Effector CD8-positive, alpha-beta T cell (primary cell): ENCODE measurements at regions not wholly inside any gene's neighbourhood (a gene's known extent, or its start where the extent isn't known, plus 50 kb on each side); places are given as distances from the start of the nearest gene placed in this dataset.

Experiments
- DNase-seq: peaks from one replicate; lab custom pipeline; 2025; lab: John Stamatoyannopoulos, UW

DNA sequence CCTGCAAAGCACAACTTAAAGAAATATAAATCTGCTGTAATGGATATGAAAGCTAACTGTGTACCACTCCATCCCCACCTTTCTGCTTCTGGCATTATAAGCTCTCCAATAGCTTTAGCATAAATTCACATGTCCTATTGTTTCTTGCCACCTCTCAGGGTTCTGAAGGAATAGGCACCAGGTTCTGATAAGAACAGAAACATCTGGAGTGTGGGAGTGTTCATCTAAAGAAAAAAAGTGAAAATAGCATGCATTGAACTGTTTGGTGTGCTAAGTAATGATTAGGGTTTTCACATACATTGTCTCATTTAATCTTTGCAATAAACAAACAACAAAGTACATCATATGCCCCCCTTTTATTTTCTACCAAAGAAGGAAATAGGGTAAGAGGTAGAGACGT lies 72.3 kb downstream of the FAM76B start:
- DNase-seq, result no peak

- DNase-seq, result no peak
Measured at GRCh38 chr11:95716266-95716665, 73.3 kb downstream of the FAM76B start.

DNA sequence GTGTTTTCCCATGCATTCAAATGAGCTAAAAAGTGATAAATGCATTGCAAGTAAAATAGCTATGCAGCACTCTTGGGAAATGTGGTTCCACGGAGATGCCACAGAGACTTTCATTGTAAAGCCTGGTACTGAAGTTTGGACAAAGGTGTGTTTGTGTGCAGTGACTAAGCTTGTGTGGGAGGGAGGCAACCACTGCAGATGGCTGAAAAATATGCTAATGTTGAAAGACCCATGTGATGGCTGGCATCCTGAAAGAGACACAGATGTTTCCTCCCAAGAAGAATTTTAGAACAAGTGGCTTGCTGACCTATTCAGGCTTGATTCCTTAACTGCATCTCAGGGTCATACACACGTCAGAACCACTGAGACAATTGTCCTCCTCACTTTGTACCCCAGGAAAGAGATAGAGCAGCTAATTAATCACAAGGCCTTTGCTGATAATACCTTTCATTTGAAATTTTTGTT lies 73.8 kb downstream of the FAM76B start:
- no peak for DNase-seq

- no peak for DNase-seq
Measured at GRCh38 chr11:95714843-95715776, 74.5 kb downstream of the FAM76B start.

- DNase-seq, result no peak
Measured at GRCh38 chr11:95713428-95713827, 76.2 kb downstream of the FAM76B start.

DNA sequence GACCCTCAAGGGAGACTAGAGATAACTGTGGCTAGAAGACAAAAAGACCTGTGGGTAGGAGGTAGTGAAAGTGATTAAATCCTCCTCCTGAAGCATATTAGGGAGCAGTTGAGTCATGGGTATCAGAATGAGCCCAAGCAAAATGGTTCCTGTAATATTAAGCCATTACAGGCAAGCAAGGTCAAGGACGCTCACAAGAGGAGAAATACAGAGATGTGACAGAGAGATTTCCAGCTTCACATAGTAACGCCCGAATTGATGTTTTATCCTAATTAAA lies 77.7 kb downstream of the FAM76B start:
- DNase-seq, result no peak

DNA sequence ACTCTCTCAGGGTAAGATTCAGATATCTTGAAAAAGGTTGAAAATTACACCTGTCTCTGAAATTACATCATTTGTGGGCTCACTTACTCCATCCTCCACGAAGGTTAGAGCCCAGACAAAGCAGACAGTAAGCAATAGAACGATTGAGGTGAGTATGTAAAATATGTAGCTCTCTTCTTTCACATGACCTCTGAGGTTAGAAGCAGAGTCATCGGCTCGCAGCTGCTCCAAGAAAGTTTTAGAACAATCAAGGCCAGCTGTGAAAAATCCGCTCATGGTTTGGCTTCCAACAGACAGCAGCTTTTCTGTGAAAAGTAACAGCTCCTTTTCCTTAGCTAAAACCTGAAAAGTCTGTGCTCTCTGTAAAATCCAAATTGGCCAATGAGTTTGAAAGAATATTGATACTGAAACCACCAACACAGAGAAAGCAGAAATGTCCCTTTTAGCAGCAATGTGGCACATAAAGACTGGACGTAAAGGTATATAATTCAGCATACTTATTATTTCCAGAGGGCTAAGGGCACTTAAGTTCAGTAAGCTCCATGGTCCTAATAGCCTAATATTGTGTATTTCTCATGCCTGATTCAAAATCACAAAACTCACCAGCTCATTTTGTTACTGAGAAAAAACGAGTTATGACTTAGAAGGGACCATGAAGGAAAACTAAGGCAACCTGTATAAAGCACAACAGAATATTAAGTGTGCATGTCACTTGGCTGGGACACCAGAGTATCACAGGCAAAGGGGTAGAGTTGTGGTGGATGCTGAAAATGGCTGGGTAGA lies 78.2 kb downstream of the FAM76B start:
- DNase-seq, result no peak

- no peak for DNase-seq
Measured at GRCh38 chr11:95708681-95709080, 80.9 kb downstream of the FAM76B start.

- no peak for DNase-seq
Measured at GRCh38 chr11:95706974-95707387, 82.6 kb downstream of the FAM76B start.

GRCh38 chr11:95705485-95706124 lies 84.0 kb downstream of the FAM76B start:
- DNase-seq, result peak; percentile 59

DNA sequence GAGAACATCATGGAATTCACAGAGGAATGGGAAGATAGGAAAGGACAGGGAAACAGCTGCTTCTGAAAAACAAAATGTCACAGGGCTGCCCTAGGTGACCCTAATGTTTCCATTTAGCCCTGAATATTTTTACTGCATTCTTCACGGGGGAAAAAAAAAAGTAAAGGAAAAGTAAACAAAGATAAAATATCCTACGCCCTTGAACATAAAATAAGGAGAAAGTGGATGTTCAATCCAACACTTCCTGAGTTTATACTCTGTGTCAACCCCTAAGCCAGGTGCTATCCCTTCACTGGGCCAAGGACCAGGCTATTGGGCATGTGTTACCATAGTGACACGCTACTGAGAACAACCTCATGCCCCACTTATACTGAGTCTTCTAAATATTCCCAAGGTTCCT lies 84.7 kb downstream of the FAM76B start:
- DNase-seq, result no peak

- no peak for DNase-seq
Measured at GRCh38 chr11:95703049-95703448, 86.5 kb downstream of the FAM76B start.

- DNase-seq, result no peak
Measured at GRCh38 chr11:95702526-95702925, 87.1 kb downstream of the FAM76B start.

DNA sequence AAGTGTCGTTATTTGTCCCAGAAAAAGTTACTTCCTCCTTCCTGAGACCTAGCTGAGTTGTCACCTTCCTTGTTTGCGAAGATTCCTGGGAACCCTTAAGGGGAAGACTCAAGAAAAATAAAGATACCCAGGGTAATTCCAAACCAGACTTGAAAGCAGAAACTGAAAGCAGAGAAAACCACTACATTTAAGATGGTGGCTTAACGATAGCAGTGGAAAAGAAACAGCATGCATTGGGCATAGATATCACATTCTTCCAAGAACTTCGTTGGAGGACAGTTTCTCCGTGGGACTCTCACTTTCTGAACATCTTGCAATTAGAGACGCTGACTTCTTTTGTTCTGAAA lies 89.1 kb downstream of the FAM76B start:
- no peak for DNase-seq

GRCh38 chr11:95699631-95700470 lies 89.7 kb downstream of the FAM76B start:
- DNase-seq, result no peak

- DNase-seq, result no peak
Measured at GRCh38 chr11:95698676-95699557, 90.7 kb downstream of the FAM76B start.

DNA sequence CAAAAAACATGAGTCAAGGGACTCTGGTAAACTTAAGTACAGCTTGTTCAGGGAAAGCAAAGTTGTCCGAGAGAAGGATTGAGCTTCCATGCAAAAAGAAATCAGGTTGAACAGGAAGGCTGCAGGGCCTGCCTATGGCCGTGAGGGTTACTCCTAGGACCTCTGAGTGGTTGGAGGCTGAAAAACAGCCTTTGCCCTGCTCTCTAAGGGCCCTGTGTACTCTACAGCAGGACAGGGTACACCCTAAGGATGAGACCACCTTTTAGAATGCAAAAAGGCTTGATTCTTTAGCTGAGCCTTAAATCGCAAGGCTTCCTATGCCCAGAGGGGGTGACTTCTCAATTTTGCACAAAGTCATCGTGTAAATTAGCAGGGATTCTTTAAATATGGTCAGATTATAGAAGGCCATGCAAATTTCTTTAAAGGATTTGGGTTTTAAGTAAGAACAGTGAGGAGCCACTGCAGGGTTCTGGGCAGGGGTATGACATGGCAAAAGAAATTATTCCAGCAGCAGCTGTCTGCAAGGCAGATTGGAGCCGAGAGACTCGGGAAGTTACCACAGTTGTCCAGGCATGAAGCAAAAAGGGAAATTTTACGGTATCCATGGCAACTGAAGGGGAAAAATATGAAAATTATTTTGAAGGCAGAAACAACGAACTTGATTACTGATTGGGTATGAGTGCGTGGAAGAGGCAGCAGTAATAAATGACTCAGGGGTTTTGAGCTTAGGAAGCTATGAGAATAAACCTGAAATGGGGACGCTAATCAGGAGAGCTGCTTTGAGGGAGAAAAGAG lies 91.8 kb downstream of the FAM76B start:
- no peak for DNase-seq

GRCh38 chr11:95695181-95695580 lies 94.4 kb downstream of the FAM76B start:
- no peak for DNase-seq

GRCh38 chr11:95693298-95693697 lies 96.3 kb downstream of the FAM76B start:
- no peak for DNase-seq
